ENCODE measurements at regions not wholly inside any gene's neighbourhood (a gene's known extent, or its start where the extent isn't known, plus 50 kb on each side); places are given as distances from the start of the nearest gene placed in this dataset.

GRCh38 chr9:129349665-129349947, 171.5 kb upstream of the IER5L start:
- Histone ChIP-seq H4K20me1 (ENCODE audit: insufficient read depth) (no peaks in the 10 kb centered on the region), H3K9me3 (ENCODE audit: insufficient read depth, low read depth) (no peaks in the 10 kb centered on the region), H3K9me2 (ENCODE audit: insufficient read depth) (no peaks in the 10 kb centered on the region), H3K27ac (no peak overlapping the region), H3K36me3 (ENCODE audit: low read depth) (no peaks in the 10 kb centered on the region), H3K79me2 (ENCODE audit: low read depth) (no peaks in the 10 kb centered on the region), H3K4me3 (no peak overlapping the region), H3K27me3 (ENCODE audit: insufficient read depth, low read depth) (no peaks in the 10 kb centered on the region), H3K4me1 (replicated peaks; ENCODE audit: insufficient read depth) (peaks cover 8% of the 10 kb centered on the region), H2AFZ (no peak overlapping the region), H3F3A (ENCODE audit: insufficient read depth, low read depth) (peaks cover 15% of the 10 kb centered on the region), H3K4me2 (no peak overlapping the region)
- intact Hi-C loops (cut with micrococcal nuclease; ENCODE audit: unreplicated experiment), result no loop called here
- ChIA-PET POLR2A (ENCODE audit: unreplicated experiment) (no interaction called here), CTCF (interaction anchor here (0.6 kb wide), 1 partner anchor 11 kb away, joined by 8 read pairs; no protein-coding TSS in a partner anchor)
- DNase-seq, result no peak
- no TSS peak for BruUV-seq (replicated peaks)
- TF ChIP-seq EZH2 (IDR thresholded peaks at IDR 0.05; ENCODE audit: low read depth), result no peak
- TF ChIP-seq CTCF (conservative IDR thresholded peaks at IDR 0.05), result no peak

GRCh38 chr9:129348890-129349664, 171.0 kb upstream of the IER5L start:
- Histone ChIP-seq H3K27me3 (ENCODE audit: insufficient read depth, low read depth) (no peaks in the 10 kb centered on the region), H4K20me1 (ENCODE audit: insufficient read depth) (no peaks in the 10 kb centered on the region), H3K36me3 (ENCODE audit: low read depth) (no peaks in the 10 kb centered on the region), H3K4me2 (no peak overlapping the region), H3F3A (ENCODE audit: insufficient read depth, low read depth) (peaks cover 20% of the 10 kb centered on the region), H3K4me3 (no peak overlapping the region), H3K27ac (no peak overlapping the region), H2AFZ (no peak overlapping the region), H3K9me3 (ENCODE audit: insufficient read depth, low read depth) (no peaks in the 10 kb centered on the region), H3K79me2 (ENCODE audit: low read depth) (no peaks in the 10 kb centered on the region), H3K4me1 (replicated peaks; ENCODE audit: insufficient read depth) (peaks cover 13% of the 10 kb centered on the region), H3K9me2 (ENCODE audit: insufficient read depth) (no peaks in the 10 kb centered on the region)
- ChIA-PET POLR2A (ENCODE audit: unreplicated experiment) (no interaction called here), CTCF (no interaction called here)
- DNase-seq, result no peak
- TF ChIP-seq EZH2 (IDR thresholded peaks at IDR 0.05; ENCODE audit: low read depth), result no peak
- TF ChIP-seq CTCF (conservative IDR thresholded peaks at IDR 0.05), result no peak
- intact Hi-C loops (cut with micrococcal nuclease; ENCODE audit: unreplicated experiment), result no loop called here
- BruUV-seq (replicated peaks), result no TSS peak

GRCh38 chr9:129347316-129348120, 169.5 kb upstream of the IER5L start:
- Histone ChIP-seq H3K27me3 (ENCODE audit: insufficient read depth, low read depth) (no peaks in the 10 kb centered on the region), H3K36me3 (ENCODE audit: low read depth) (no peaks in the 10 kb centered on the region), H4K20me1 (ENCODE audit: insufficient read depth) (no peaks in the 10 kb centered on the region), H3K79me2 (ENCODE audit: low read depth) (no peaks in the 10 kb centered on the region), H3K4me3 (no peak overlapping the region), H3K4me1 (replicated peaks; ENCODE audit: insufficient read depth) (peaks cover 29% of the 10 kb centered on the region), H3K9me3 (ENCODE audit: insufficient read depth, low read depth) (no peaks in the 10 kb centered on the region), H3K27ac (no peak overlapping the region), H3K9me2 (ENCODE audit: insufficient read depth) (no peaks in the 10 kb centered on the region), H2AFZ (no peak overlapping the region), H3F3A (ENCODE audit: insufficient read depth, low read depth) (peaks cover 36% of the 10 kb centered on the region), H3K4me2 (no peak overlapping the region)
- ChIA-PET CTCF (interaction anchor here (0.5 kb wide), 1 partner anchor 173 kb away, joined by 8 read pairs; no protein-coding TSS in a partner anchor), POLR2A (ENCODE audit: unreplicated experiment) (no interaction called here)
- intact Hi-C loops (cut with micrococcal nuclease; ENCODE audit: unreplicated experiment), result no loop called here
- DNase-seq, result no peak
- TF ChIP-seq EZH2 (IDR thresholded peaks at IDR 0.05; ENCODE audit: low read depth), result no peak
- no peak for TF ChIP-seq CTCF (conservative IDR thresholded peaks at IDR 0.05)
- no TSS peak for BruUV-seq (replicated peaks)
